ENCODE measurements at regions not wholly inside any gene's neighbourhood (a gene's known extent, or its start where the extent isn't known, plus 50 kb on each side); places are given as distances from the start of the nearest gene placed in this dataset.
"Not testable (repeated sequence)": the region's sequence is repeated elsewhere in the genome, so short reads cannot be mapped to it uniquely, and the experiment has no call there.

DNA sequence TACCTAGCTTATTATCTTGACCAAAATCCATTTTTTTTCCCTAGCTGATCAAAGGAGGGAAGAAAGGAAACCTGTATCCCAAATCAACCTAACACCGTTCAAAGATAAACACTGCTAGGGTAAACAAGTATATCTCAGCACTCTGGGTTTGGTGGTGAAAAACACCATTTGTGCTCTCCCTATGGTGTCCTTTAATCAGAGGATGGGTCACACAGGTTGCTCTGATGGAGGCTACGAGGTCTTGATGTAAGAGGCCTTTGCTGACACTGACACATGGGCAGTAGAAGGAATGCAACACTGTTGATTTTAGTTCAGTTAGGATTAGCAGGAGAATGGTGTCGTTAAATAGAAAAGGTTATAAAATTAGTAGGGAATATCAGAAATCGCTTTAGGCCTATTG lies 179.3 kb downstream of the HDGFL1 start:
- no peak for DNase-seq (ENCODE audit: low spot score)

DNA sequence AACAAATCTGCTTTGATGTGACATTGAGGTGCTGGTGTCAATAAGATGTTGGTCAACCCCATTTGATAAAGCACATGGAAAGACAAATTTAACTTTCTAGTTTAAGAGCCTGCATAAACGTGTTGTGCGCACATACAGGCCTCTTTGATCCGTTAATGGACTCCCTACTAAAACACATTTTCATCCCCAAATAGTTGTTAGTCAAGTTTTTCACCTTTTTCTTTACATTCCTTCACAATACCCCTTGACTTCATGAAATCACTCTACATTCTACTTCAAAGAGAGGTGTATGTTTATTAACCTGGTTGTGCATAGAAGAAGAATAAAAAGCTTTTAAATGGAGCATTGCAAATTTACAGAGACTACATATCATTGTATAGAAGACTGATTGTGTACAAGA lies 180.3 kb downstream of the HDGFL1 start:
- DNase-seq (ENCODE audit: low spot score): no peak

DNA sequence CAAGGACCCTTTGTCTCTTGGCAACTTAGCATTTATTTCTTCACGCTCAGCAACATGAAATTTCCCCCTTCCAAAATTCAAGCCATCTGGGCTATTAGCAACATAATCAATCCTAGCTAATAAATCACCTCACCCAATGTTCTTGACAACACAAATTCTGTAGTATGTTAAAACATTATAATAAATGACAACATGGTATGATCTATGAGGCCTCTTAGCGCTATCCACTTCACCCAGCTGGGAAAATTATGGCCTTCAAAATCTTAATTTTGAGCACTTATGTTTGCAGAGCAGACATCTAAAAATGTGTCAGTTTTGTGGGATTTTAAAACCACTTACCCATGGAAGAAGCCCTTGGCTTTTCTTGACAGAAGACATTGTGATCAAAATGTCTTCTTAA lies 181.9 kb downstream of the HDGFL1 start:
- no peak for DNase-seq (ENCODE audit: low spot score)

DNA sequence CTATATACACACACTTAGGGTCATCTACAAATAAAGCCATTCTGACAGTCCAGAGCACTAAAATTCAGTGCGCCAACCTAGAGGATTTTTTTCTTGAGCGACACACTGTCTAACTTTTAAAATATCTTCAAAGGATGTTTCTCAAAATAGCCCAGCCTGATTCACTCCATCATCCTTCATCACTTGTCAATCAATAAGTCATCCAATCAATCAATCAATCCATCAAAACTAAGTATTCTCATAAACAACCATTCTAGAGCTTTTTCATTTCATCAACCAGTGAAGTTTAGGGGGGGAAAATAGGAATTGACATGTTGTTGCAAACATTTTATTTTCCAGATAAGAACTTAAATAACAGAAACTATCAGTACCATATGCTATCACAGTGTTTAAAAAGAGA lies 183.2 kb downstream of the HDGFL1 start:
- DNase-seq (ENCODE audit: low spot score): no peak

DNA sequence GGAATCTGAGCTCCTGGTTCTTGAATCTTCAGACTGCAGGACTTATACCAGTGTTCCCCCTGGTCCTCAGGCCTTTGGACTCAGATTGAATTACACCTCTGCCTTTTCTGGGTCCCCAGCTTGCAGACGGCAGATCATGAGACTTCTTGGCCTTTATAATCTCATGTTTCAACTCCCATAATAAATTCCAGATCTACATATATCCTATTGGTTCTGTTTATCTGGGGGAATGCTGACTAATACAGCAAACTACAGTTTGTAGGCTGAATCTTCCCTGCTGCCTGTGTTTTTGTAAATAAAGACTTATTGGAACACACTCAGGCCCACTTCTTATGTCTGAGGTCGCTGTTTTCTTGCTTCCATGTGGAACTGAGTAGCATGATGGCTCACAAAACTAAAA lies 184.7 kb downstream of the HDGFL1 start:
- no peak for DNase-seq (ENCODE audit: low spot score)

DNA sequence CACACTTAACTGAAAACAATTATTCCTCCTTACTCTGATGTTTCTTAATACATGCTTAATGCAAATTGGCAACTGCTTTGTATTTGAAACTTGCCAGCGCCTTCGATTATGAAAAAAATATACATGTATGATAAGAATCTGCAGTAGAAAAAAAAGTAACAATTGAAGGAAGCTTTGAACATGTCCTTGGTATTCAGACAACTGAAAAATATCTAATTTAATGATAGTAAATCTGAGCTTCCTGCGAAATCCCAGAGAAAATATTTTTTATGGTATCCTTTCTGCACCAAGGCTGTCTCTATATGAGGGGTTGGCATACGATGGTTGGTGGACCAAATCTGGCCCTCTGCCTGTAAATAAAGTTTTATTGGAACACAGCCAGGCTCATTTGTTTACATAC lies 186.2 kb downstream of the HDGFL1 start:
- no peak for DNase-seq (ENCODE audit: low spot score)

DNA sequence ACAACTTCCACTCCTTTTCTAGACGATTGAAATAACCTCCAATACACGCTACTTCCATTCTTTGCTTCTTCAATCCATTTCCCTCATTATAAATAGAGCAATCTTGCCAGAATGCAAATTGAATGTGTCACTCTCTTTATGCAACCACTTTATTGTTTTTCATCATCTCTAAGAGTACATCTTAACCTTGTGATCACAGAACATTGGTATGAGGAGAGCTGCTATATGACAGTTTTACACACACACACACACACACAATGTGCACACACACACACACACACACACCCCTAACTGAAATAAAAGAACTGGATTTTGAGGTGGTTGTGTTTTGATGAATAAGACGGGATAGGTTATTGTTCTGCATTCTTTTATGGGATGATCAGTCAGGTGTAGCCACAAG lies 187.0 kb downstream of the HDGFL1 start:
- DNase-seq (ENCODE audit: low spot score): no peak

DNA sequence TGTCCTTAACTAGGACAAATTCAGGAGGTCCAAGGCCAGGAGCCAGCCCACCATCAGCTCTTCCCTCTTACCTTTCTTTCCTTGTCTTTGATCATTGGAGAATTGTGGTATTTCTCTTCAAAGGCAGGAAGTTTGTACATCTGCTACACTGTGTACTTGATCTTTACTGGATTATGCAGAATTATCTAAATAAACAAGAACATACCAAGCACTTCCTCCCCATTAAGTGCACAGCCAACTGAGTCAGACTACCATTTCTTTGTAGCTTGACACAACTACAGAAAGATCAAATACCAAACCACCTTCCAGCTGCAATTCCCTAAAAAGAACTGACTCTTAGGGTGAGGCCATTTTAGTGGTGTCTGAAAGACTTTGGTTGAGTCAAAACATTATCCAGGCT lies 195.1 kb downstream of the HDGFL1 start:
- DNase-seq (ENCODE audit: low spot score): no peak

DNA sequence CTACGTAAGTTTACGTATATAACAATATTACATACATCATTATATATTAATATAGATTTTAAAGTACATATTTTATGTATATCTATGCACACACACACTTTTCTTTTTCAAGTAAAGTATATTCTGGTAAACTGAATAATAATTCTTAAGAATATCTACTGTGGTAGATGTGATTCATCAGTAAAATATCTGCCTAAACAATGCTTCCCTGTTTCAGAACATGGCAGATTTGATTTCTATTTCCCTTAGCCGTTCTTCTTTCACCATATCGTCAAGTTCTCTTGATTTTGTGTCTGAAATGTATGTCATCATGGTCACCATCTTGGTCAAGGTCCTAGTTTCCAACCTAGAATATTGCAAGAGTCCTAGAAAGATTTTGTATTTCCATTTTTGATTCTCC lies 195.6 kb downstream of the HDGFL1 start:
- no peak for DNase-seq (ENCODE audit: low spot score)

DNA sequence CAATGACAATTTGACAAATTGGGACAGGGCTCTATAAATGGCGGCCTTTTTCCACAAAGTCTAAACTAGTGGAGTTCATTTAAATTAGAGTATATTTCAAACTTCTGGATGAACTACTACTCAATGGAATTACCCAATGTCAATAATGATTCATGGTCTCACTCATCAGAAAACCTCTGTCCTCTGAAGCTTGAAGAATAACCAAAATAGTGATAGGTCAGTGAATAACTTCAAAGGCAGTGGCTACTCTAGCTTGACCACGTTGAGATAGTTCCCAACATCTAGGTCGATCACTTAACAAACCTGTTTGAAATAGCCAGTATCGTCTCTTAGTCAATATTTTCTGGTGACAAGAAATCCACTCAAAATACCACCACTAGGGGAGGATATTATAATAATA lies 197.6 kb downstream of the HDGFL1 start:
- no peak for DNase-seq (ENCODE audit: low spot score)

DNA sequence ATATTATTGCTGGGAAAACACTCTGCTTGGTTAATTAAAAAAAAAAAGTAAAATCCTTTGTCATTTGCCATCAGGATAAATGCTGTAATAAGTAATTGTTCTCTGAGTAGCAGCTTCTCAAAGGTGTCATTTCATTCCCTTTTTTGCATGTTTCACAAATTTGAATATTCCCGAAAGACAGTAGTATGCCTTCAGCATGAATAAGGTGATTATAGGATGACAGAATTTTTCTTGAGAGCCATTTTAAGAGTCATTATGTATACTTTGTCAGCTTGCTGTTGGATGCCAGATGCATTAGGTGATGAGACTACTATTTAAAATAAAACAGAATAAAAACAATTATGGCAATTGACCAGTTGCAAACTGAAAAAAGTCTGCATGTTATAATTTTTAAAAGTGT lies 200.7 kb downstream of the HDGFL1 start:
- no peak for DNase-seq (ENCODE audit: low spot score)

DNA sequence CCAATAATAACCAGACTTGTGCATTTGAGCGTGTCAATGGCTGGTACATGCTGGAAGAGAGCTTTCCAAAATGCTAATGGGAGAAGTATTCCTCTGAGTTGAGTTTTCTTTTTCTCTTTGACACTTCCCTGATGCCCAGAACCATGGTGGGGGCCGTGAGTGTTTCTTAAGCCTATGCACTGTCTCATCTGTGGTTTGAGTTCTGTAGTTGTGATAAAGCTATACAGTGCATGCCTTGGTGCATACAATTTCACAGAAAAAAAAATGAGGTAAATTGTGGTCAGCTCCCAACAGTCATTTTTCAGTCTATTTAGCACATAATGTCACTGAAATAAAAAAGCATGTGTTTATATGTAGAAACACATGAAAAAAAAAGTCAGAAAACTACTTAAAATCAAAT lies 204.8 kb downstream of the HDGFL1 start:
- DNase-seq (ENCODE audit: low spot score): no peak

DNA sequence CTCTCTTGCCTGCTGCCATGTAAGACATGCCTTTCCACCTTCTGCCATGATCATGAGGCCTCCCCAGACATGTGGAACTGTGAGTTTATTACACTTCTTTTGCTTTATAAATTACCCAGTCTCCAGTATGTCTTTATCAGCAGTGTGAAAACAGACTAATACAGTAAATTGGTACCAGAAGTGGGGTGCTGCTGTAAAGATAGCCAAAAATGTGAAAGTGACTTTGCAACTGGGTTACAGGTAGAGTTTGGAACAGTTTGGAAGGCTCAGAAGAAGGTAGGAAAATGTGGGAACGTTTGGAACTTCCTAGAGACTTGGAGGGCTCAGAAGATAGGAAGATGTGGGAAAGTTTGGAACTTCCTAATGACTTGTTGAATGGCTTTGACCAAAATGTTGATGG lies 209.1 kb downstream of the HDGFL1 start:
- DNase-seq (ENCODE audit: low spot score): not testable (repeated sequence)

DNA sequence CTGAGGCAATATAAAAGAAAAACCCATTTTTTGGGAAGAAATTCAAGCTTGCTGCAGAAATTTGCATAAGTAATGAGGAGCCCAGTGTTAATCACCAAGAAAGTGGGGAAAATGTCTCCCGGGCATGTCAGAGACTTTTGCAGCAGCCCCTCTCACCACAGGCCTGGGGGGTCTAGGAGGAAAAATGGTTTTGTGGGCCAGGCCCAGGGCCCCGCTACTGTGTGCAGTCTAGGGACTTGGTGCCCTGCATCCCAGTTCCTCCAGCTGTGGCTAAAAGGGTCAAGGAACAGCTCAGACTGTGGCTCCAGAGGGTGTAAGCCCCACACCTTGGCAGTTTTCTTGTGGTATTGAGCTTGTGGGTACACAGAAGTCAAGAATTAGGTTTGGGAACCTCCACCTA lies 209.7 kb downstream of the HDGFL1 start:
- no peak for DNase-seq (ENCODE audit: low spot score)

DNA sequence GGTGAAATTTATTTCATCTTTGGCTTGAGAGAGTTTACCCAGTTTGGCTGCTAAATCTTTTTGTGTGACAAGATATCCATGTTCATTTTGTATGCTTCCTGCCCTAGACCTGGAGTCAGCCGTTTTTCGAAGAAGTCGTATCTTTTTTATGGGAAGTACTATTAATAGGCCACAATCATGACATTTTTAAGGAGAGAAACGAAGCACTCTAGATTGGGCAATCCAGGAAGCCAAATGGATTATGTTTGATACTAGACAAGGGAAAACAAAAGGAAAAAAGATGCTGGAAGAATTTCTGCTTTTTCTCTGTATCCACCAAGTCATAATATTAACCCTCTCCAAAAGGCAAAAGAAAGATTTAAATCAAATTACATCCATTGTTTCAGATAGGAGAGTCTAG lies 214.6 kb downstream of the HDGFL1 start:
- no peak for DNase-seq (ENCODE audit: low spot score)

DNA sequence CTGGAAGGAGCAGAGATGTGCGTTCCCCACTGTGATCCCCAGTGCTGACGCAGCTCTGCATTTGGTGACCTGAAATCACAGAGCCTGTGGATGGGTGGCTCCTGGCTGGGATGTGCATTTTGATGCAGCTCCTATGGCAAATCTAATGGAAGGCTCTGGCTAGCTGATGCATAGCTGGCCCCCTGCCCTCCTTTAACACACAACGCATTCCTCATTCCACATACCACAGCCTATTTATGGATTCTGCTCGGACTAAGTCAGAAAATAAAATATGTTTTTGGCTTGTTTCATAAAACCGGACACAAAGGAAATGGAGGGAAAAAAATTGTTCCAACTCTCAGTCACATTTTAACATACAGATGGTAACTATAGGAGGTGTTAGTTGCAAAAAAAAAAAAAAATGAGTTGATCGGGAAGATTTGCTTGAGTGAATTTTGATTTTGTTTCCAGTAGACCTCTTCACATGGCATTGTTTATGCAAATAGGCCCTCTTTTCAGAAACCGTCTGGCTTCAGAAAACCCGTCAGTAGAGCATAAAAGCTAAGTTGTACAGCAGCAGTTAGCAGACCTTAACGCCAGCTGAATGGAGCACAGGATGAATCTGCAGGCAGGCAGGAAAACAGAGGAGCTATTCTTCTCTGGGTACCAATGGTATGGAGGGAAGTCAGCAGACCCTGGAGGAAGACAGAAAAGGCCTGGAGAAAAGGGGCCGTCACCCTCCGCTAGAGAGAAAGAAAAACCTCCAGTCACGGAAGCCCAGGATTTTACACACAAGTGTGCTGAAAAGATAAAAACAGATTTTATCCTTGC lies 215.4 kb downstream of the HDGFL1 start:
- DNase-seq (ENCODE audit: low spot score): peak; percentile 54

DNA sequence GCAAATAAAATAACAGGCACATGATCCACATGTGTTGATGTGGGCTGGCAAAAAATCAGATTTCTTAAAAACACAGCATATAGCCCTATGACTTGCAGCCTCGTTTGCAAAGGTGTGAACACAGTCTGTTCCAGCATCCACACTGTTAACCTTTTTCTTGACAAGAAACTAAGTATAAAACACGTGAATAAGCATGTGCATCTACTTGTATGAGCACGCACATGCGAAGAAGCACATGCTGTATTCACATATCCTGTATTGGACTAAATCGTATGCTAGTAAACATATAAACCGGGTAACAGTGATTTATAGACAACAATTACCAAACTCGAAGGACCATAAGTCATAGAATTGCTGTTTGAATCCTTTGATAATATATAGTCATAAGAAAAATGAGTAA lies 218.7 kb downstream of the HDGFL1 start:
- no peak for DNase-seq (ENCODE audit: low spot score)

DNA sequence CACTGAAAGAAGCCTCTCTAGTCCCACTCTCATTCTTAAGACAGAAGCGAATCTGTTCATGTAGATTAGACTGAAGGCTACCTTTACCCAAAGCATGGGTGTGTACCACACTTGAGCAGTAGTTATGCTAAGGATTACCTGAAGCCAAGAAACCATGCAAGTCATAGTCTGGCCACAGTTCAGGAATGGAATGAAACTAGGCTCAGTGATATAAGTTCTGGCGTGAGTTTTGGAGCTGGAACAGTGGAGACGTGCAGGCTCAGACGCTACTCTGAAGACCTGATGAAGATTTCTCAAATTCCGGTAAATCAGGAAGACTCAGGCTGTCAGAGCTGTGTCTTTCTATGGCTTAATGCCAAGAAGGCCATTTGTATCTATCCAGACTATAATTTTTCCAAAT lies 219.9 kb downstream of the HDGFL1 start:
- no peak for DNase-seq (ENCODE audit: low spot score)

DNA sequence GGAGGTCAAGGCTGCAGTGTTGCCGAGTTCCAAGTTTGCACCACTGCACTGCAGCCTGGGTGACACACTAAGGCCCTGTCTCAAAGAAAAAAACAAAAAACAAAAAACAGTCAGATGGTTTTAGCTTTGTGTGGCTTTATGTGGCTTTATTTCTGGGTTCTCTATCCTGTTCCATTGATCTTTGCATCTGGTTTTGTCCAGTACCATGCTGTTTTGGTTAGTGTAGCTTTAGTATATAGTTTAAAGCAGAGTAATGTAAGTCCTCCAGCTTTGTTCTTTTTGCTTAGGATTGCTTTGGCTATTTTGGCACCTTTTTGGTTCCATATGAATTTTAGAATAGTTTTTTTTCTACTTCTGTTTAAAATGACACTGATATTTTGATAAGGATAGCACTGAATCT lies 225.5 kb downstream of the HDGFL1 start:
- no peak for DNase-seq (ENCODE audit: low spot score)

DNA sequence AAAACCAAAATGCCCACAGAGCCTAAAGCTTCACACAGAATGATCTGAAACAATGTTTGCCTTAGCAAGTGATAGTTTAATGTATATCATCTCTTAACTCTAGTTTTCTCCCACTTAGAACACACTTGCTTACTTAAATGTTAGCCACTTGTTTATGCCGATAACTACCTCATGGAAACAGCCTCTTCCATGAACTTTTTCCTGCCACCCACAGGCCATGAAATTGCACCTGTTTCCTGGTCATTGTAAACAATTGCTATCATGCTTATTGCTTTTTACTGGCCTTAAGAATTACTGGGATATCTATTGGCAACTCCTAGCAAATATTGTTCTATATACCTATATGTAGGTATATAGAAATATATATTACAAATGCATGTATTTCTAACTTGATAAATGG lies 231.1 kb downstream of the HDGFL1 start:
- DNase-seq (ENCODE audit: low spot score): no peak

DNA sequence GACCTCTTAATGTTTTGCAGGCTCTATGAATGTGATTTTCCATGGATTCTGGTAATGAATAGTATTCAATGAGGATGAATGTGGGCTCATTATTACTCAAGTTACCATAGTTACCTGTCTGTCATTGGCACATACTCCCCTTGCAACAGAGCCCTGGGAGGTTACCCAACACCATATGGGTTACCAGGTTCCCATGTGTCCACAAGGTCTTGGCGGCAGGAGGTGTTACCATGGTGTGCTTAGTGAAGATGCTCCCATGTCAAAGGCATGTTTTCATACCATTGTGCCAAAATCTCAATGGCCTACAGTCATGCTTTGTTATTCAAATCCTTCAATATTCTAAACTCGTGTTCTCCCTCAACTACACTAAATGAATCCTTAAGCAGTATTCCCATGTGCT lies 232.5 kb downstream of the HDGFL1 start:
- no peak for DNase-seq (ENCODE audit: low spot score)

DNA sequence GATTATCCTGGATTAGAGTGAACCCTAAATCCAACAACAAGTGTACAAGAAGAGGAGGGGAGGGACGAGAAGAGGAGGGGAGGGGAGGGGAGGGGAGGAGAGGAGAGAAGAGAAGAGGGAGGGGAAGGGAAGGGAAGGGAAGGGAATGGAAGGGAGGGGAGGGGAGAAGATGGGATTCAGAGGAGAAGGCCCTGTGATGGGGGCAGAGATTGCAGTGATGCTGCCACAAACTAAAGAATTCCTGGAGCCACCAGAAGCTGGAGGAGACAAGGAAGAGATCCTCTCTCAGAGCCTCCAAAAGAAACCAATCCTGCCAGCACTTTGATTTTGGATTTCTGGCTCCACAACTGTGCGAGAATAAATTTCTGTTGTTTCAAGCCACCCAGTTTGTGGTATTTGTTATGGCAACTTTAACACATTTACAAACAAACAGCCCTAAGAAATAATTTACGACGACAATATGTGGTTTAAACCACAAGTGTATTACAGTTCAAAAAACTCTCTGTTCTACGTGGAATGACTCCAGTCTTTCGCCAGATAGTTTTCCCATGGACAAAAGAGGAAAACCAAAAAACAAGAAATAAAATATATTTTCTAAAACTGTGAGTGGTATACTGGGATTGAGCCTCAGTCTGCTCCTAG lies 235.4 kb downstream of the HDGFL1 start:
- no peak for DNase-seq (ENCODE audit: low spot score)

DNA sequence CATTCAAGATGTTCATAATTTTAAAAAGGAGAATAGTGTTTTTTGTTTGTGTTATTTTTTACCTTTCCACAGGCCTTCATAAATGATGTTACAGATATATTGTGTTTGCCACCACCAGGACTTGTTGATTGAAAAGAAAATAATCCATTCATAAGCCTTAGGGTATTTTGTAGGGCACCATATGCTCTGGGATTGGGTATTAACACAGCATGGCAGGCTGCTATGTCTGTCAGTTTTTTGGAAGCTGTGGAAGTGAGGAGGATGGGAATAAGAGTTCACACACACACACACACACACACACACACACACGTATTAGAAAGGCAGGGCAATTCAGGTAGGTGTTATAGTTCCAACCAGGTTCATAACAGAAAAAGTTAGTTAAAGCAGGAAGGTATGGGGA lies 237.9 kb downstream of the HDGFL1 start:
- DNase-seq (ENCODE audit: low spot score): no peak

DNA sequence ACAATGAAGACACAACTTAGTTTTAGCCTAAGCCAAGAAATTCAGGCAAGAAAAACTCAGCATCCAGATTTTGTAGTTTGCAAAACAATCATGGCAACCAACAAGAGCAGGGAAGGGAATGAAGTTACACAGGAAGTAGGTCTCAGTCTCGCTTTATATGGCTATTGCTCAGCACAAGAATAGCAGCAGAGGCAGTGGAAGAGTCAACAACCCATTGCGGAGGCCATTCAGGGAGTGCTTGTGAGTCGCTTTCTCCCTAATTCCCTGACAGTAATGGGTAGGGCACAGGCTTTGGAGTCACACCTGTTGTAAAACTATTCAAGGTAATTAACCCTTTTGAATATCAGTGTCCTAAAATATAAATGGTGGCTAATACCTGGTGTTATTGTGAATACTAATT lies 238.5 kb downstream of the HDGFL1 start:
- no peak for DNase-seq (ENCODE audit: low spot score)

All from ecto neural progenitor cell (in vitro differentiated cells).